DOHH2 (cell line): ENCODE measurements at regions not wholly inside any gene's neighbourhood (a gene's known extent, or its start where the extent isn't known, plus 50 kb on each side); places are given as distances from the start of the nearest gene placed in this dataset.

Source experiments
- H3F3A ChIP-seq: fragments of 200-600 bp; sonication (generic), shearing (Covaris generic); 2 replicates; pipeline ENCODE4 v1.6.0; 2016; ENCODE audit warnings: antibody characterized with exemption, mild to moderate bottlenecking; ENCODE audit not compliant: control insufficient read depth, insufficient read depth
- H3K27ac ChIP-seq: fragments of 200-600 bp; sonication (generic); 2 replicates; pipeline ENCODE4 v1.5.1; 2014; ENCODE audit warnings: low read depth, mild to moderate bottlenecking, low read length, moderate library complexity
- H3K27me3 ChIP-seq: fragments of 200-600 bp; sonication (generic); 2 replicates; pipeline ENCODE4 v1.6.1; 2014; ENCODE audit warnings: mild to moderate bottlenecking, low read length, mixed read lengths; ENCODE audit not compliant: control insufficient read depth
- H3K36me3 ChIP-seq: fragments of 200-600 bp; sonication (generic); 2 replicates; pipeline ENCODE4 v1.6.1; 2014; ENCODE audit warnings: mild to moderate bottlenecking, low read length, moderate library complexity, mixed read lengths; ENCODE audit not compliant: control insufficient read depth
- H3K4me1 ChIP-seq: fragments of 200-600 bp; sonication (generic); 2 replicates; pipeline ENCODE4 v1.6.1; 2014; ENCODE audit warnings: mild to moderate bottlenecking, low read length, mixed read lengths; ENCODE audit not compliant: control insufficient read depth
- H3K4me2 ChIP-seq: fragments of 200-600 bp; sonication (generic); 2 replicates; pipeline ENCODE4 v1.6.0; 2014; ENCODE audit warnings: mild to moderate bottlenecking, low read length, moderate library complexity
- H3K4me3 ChIP-seq: fragments of 200-600 bp; sonication (generic); 2 replicates; pipeline ENCODE4 v1.5.1; 2014; ENCODE audit warnings: mild to moderate bottlenecking, low read length, mixed read lengths
- H3K79me2 ChIP-seq: fragments of 200-600 bp; sonication (generic); 2 replicates; pipeline ENCODE4 v1.6.1; 2014; ENCODE audit warnings: mild to moderate bottlenecking, low read length, mixed read lengths; ENCODE audit not compliant: control insufficient read depth
- H3K9me2 ChIP-seq: fragments of 200-600 bp; sonication (generic); replicated peaks from 2 replicates; pipeline ENCODE4 v1.6.1; 2014; ENCODE audit warnings: mild to moderate bottlenecking, low read length, mixed read lengths; ENCODE audit not compliant: control insufficient read depth
- H3K9me3 ChIP-seq: fragments of 200-600 bp; sonication (generic); 2 replicates; pipeline ENCODE4 v1.6.1; 2014; ENCODE audit warnings: antibody characterized with exemption, low read length, mixed read lengths; ENCODE audit not compliant: control insufficient read depth, insufficient read depth
- H4K20me1 ChIP-seq: fragments of 200-600 bp; sonication (generic); 2 replicates; pipeline ENCODE4 v1.6.0; 2014; ENCODE audit warnings: low read depth, mild to moderate bottlenecking, antibody characterized with exemption, low read length, moderate library complexity; ENCODE audit not compliant: control insufficient read depth, insufficient read depth
- EZH2phosphoT487 ChIP-seq: fragments of 200-600 bp; sonication (generic); IDR thresholded peaks from 2 replicates; pipeline ENCODE4 v1.6.1; 2017; ENCODE audit warnings: borderline replicate concordance, mild to moderate bottlenecking, antibody characterized with exemption, low read length, moderate library complexity, mixed read lengths
- TF ChIP-seq, protein P1 (sequence below): fragments of 200-600 bp; sonication (generic); IDR thresholded peaks from one replicate; pipeline ENCODE4 v1.5.1; 2014; ENCODE audit warnings: antibody characterized with exemption, mild to moderate bottlenecking, low read depth, low read length; ENCODE audit not compliant: poor library complexity, severe bottlenecking

DNA sequence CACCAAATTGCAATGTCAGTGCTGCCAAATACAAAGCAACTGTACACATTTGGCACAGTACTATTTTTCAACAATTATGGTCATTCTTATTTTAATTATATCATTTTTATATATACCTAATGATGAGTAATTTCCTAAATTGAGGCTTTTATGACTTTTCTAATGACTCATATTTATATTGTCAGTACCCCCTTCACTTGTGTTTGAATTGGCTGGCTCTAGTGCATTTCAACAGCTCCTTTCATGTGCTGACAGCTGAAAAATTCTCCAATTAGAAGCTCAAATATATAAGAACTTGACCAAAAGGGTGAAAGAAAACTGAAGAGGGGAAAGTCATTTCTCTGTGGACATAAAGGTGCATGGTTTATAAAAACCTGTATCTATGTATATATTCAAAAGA is 263.3 kb downstream of the SLITRK1 start:
- TF ChIP-seq, protein P1, sequence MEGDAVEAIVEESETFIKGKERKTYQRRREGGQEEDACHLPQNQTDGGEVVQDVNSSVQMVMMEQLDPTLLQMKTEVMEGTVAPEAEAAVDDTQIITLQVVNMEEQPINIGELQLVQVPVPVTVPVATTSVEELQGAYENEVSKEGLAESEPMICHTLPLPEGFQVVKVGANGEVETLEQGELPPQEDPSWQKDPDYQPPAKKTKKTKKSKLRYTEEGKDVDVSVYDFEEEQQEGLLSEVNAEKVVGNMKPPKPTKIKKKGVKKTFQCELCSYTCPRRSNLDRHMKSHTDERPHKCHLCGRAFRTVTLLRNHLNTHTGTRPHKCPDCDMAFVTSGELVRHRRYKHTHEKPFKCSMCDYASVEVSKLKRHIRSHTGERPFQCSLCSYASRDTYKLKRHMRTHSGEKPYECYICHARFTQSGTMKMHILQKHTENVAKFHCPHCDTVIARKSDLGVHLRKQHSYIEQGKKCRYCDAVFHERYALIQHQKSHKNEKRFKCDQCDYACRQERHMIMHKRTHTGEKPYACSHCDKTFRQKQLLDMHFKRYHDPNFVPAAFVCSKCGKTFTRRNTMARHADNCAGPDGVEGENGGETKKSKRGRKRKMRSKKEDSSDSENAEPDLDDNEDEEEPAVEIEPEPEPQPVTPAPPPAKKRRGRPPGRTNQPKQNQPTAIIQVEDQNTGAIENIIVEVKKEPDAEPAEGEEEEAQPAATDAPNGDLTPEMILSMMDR: no peak
- Histone ChIP-seq H3K9me3 (peaks cover 6% of the 10 kb centered on the region; the same call in 1 of the 2 replicates), H3K36me3 (no peaks in the 10 kb centered on the region)

DNA sequence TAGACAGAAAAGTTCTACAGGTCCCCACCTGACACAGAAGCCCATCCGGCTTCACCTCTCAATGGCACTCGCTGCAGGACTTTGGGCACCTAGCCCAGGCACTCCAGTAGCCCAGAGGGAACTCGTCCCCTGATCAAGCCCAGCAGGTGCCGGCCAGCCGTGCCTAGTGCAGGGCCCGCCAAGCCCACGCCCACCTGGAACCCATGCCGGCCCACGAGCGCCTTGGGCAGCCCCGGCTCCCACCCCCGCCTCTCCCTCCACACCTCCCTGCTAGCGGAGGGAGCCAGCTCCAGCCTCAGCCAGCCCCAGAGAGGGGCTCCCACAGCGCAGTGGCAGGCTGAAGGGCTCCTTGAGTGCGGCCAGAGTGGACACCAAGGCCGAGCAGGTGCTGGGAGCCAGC is 268.8 kb downstream of the SLITRK1 start:
- Histone ChIP-seq H3K79me2 (no peaks in the 10 kb centered on the region), H3K9me3 (no peaks in the 10 kb centered on the region), H3K4me2 (no peak overlapping the region), H4K20me1 (no peaks in the 10 kb centered on the region), H3K27me3 (no peaks in the 10 kb centered on the region), H3K36me3 (no peaks in the 10 kb centered on the region), H3K4me1 (no peaks in the 10 kb centered on the region), H3K4me3 (no peak overlapping the region), H3K9me2 (no peaks in the 10 kb centered on the region), H3K27ac (no peak overlapping the region), H3F3A (no peaks in the 10 kb centered on the region)
- TF ChIP-seq EZH2phosphoT487: no peak
- TF ChIP-seq, protein P1: no peak

More for the DNA sequence above, 263.3 kb downstream of the SLITRK1 start:
- Histone ChIP-seq H3K79me2 (no peaks in the 10 kb centered on the region), H3K27ac (no peak overlapping the region), H3F3A (no peaks in the 10 kb centered on the region), H3K4me3 (no peak overlapping the region), H3K4me2 (no peak overlapping the region), H3K9me2 (no peaks in the 10 kb centered on the region), H4K20me1 (no peaks in the 10 kb centered on the region), H3K4me1 (no peaks in the 10 kb centered on the region), H3K27me3 (no peaks in the 10 kb centered on the region)

DNA sequence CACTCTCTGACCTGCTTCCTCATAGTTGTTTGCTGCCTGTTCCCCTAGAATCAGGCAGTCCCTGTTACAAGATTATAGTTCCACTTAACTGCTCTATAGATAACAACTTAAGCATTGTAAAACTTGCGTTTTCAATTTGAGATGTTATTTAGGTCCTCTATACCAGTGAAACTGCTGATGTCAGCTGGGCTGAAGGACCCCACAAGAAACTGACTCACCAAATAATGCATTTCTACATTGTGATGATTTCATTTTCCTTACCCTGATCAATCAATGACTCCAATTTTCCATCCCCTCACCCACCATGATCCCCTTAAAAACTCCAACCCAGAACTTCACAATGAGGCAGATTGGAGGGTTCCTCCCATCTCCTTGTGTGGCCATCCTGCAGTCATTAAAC is 280.7 kb downstream of the SLITRK1 start:
- Histone ChIP-seq H3K4me2 (no peak overlapping the region), H3K4me3 (no peak overlapping the region), H3K27ac (no peak overlapping the region), H3K36me3 (no peaks in the 10 kb centered on the region), H3K9me3 (no peaks in the 10 kb centered on the region), H3K79me2 (no peaks in the 10 kb centered on the region), H3K9me2 (no peaks in the 10 kb centered on the region), H3K27me3 (no peaks in the 10 kb centered on the region), H3K4me1 (no peaks in the 10 kb centered on the region), H3F3A (no peaks in the 10 kb centered on the region), H4K20me1 (no peaks in the 10 kb centered on the region)
- TF ChIP-seq, protein P1: no peak
- TF ChIP-seq EZH2phosphoT487: no peak

DNA sequence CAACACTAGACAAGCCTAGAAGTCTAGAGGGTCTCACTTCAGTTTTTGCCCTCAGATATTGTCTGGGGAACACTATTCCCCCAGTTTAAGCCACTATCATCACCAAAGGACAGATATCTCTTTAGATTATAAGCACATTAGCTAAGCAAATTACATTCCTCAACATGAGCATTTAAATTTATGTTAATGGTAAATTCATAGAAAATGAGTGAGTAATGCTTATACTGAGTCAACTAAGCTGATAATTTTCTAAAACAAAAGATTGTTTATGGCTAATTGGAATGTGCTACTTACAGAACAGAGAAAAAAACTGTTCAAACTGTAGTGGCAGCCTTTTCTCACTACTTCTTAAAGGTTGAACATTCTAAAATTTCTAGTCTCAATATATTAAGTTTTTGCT is 290.2 kb downstream of the SLITRK1 start:
- H3K79me2 ChIP-seq: no peaks in the 10 kb centered on the region
- no peaks in the 10 kb centered on the region for H3K36me3 ChIP-seq
- H3K4me1 ChIP-seq: no peaks in the 10 kb centered on the region
- no peaks in the 10 kb centered on the region for H4K20me1 ChIP-seq
- H3K27me3 ChIP-seq: no peaks in the 10 kb centered on the region
- no peak overlapping the region for H3K27ac ChIP-seq
- H3K4me3 ChIP-seq: no peak overlapping the region
- no peak overlapping the region for H3K4me2 ChIP-seq
- TF ChIP-seq, protein P1: no peak
- no peak for TF ChIP-seq EZH2phosphoT487
- no peaks in the 10 kb centered on the region for H3F3A ChIP-seq
- no peaks in the 10 kb centered on the region for H3K9me2 ChIP-seq
- H3K9me3 ChIP-seq: no peaks in the 10 kb centered on the region
